K562 (cell line): ENCODE measurements at regions not wholly inside any gene's neighbourhood (a gene's known extent, or its start where the extent isn't known, plus 50 kb on each side); places are given as distances from the start of the nearest gene placed in this dataset.

Experiments used
- CTCF ChIP-seq, 3 experiments: IDR thresholded peaks in 2 of 3; conservative IDR thresholded peaks in 1 of 3; 2 replicates each; pipeline ENCODE4 v1.5.1; 2011 to 2012; ENCODE audit warnings: low read length in 3 of 3, mild to moderate bottlenecking in 3 of 3, control low read depth in 2 of 3, improper control_type of control experiment in 1 of 3, inconsistent platforms in 1 of 3, low read depth in 1 of 3, mixed read lengths in 1 of 3, moderate library complexity in 1 of 3; ENCODE audit not compliant: insufficient read depth in 2 of 3
- ETV6 ChIP-seq, 3 experiments: fragments of 150-350 bp in 1 of 3; sonication (generic) in 1 of 3; formaldehyde crosslinking in 1 of 3; IDR thresholded peaks; 2 replicates each; pipeline versions ENCODE4 v1.6.1 to v1.8.0; 2014 to 2022; ENCODE audit warnings: borderline replicate concordance in 2 of 3, low read depth in 2 of 3, antibody characterized with exemption in 1 of 3, low read length in 1 of 3, mild to moderate bottlenecking in 1 of 3, missing genetic modification reagents in 1 of 3
- JUND ChIP-seq, 2 experiments: IDR thresholded peaks; 2 replicates in 1 of 2; 3 replicates in 1 of 2; pipeline ENCODE4 v1.6.1; 2011; ENCODE audit warnings: borderline replicate concordance in 2 of 2, low read depth in 2 of 2, low read length in 2 of 2, improper control_type of control experiment in 1 of 2, missing biosample characterization in 1 of 2, missing genetic modification characterization in 1 of 2, missing genetic modification reagents in 1 of 2
- NR4A1 ChIP-seq, 2 experiments: fragments of 250-450 bp in 1 of 2; fragments of 450-650 bp in 1 of 2; sonication (Bioruptor Pico) in 1 of 2; IDR thresholded peaks; 2 replicates each; pipeline versions ENCODE4 v1.4.0 to v1.6.1; 2016 to 2020; ENCODE audit warnings: mild to moderate bottlenecking in 2 of 2, missing compliant biosample characterization in 1 of 2, missing genetic modification characterization in 1 of 2, moderate library complexity in 1 of 2
- PHF8 ChIP-seq: fragments of 200-600 bp; sonication (generic); IDR thresholded peaks from 2 replicates; pipeline ENCODE4 v1.6.1; 2012; ENCODE audit warnings: mixed run types, mild to moderate bottlenecking, inconsistent platforms, low read length, moderate library complexity, borderline replicate concordance
- POLR2A ChIP-seq: fragments of 450-650 bp; conservative IDR thresholded peaks from 2 replicates; pipeline ENCODE4 v1.6.1; 2016
- SUPT5H ChIP-seq: fragments of 450-650 bp; IDR thresholded peaks from 2 replicates; pipeline ENCODE4 v1.6.1; 2016
- TEAD4 ChIP-seq, 2 experiments: sonication (generic) in 1 of 2; formaldehyde crosslinking in 1 of 2; IDR thresholded peaks; 2 replicates each; pipeline versions ENCODE4 v1.6.1 to v1.8.0; 2012 to 2022; ENCODE audit warnings: borderline replicate concordance in 1 of 2, inconsistent platforms in 1 of 2, low read length in 1 of 2, mild to moderate bottlenecking in 1 of 2, missing genetic modification reagents in 1 of 2
- ZEB2 ChIP-seq: fragments of 450-650 bp; IDR thresholded peaks from 2 replicates; pipeline ENCODE4 v1.6.1; 2016
- ZFPM2 ChIP-seq: fragments of 250-450 bp; sonication (Bioruptor Pico); IDR thresholded peaks from 2 replicates; pipeline ENCODE4 v1.5.1; 2022; ENCODE audit warnings: mild to moderate bottlenecking
- ZNF282 ChIP-seq: sonication (generic); formaldehyde crosslinking; IDR thresholded peaks from 2 replicates; pipeline ENCODE4 v1.8.1; 2023; ENCODE audit warnings: missing genetic modification reagents

- no peak for TF ChIP-seq JUND (IDR thresholded peaks at IDR 0.05; ENCODE audit: borderline replicate concordance, low read depth, low read length)
- TF ChIP-seq JUND (tag; IDR thresholded peaks at IDR 0.05; ENCODE audit: borderline replicate concordance, low read depth, low read length) = no peak
- no peak for TF ChIP-seq POLR2A
- no peak for TF ChIP-seq ETV6 (IDR thresholded peaks at IDR 0.05; ENCODE audit: borderline replicate concordance in 1 of 2, low read depth in 2 of 2, low read length in 1 of 2)
- TF ChIP-seq ETV6 (CRISPR knock-in tag; IDR thresholded peaks at IDR 0.05; ENCODE audit: borderline replicate concordance) = no peak
- no peak for TF ChIP-seq SUPT5H
- TF ChIP-seq NR4A1 (CRISPR knock-in tag; IDR thresholded peaks at IDR 0.05) = no peak
- no peak for TF ChIP-seq NR4A1 (tag; IDR thresholded peaks at IDR 0.05)
- TF ChIP-seq TEAD4 (IDR thresholded peaks at IDR 0.05; ENCODE audit: low read length) = no peak
- no peak for TF ChIP-seq TEAD4 (CRISPR knock-in tag; IDR thresholded peaks at IDR 0.05; ENCODE audit: borderline replicate concordance)
- no peak for TF ChIP-seq CTCF (IDR thresholded peaks at IDR 0.05 in 2 of 3, conservative IDR thresholded peaks at IDR 0.05 in 1 of 3; ENCODE audit: insufficient read depth in 2 of 3, low read depth in 1 of 3, low read length in 3 of 3)
- no peak for TF ChIP-seq ZFPM2 (CRISPR knock-in tag)
- TF ChIP-seq ZNF282 = no peak
- no peak for TF ChIP-seq PHF8
- TF ChIP-seq ZEB2 = no peak
These were observed 617.4 kb upstream of the LRFN5 start for GRCh38 chr14:40989260-40989659.
